ENCODE measurements at regions not wholly inside any gene's neighbourhood (a gene's known extent, or its start where the extent isn't known, plus 50 kb on each side); places are given as distances from the start of the nearest gene placed in this dataset.
A peak's percentile ranks its signal among the peaks of the same experiment; 100 is the strongest.

GRCh38 chr11:15901054-15901453 is 455.3 kb downstream of the SOX6 start (continued):
- TF ChIP-seq, protein P1, sequence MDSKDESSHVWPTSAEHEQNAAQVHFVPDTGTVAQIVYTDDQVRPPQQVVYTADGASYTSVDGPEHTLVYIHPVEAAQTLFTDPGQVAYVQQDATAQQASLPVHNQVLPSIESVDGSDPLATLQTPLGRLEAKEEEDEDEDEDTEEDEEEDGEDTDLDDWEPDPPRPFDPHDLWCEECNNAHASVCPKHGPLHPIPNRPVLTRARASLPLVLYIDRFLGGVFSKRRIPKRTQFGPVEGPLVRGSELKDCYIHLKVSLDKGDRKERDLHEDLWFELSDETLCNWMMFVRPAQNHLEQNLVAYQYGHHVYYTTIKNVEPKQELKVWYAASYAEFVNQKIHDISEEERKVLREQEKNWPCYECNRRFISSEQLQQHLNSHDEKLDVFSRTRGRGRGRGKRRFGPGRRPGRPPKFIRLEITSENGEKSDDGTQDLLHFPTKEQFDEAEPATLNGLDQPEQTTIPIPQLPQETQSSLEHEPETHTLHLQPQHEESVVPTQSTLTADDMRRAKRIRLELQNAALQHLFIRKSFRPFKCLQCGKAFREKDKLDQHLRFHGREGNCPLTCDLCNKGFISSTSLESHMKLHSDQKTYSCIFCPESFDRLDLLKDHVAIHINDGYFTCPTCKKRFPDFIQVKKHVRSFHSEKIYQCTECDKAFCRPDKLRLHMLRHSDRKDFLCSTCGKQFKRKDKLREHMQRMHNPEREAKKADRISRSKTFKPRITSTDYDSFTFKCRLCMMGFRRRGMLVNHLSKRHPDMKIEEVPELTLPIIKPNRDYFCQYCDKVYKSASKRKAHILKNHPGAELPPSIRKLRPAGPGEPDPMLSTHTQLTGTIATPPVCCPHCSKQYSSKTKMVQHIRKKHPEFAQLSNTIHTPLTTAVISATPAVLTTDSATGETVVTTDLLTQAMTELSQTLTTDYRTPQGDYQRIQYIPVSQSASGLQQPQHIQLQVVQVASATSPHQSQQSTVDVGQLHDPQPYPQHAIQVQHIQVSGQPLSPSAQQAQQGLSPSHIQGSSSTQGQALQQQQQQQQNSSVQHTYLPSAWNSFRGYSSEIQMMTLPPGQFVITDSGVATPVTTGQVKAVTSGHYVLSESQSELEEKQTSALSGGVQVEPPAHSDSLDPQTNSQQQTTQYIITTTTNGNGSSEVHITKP (CRISPR knock-in tag; IDR thresholded peaks at IDR 0.05; ENCODE audit: low read depth) = no peak
- TF ChIP-seq KLF16 (CRISPR knock-in tag; IDR thresholded peaks at IDR 0.05) (no peak), MED1 (CRISPR knock-in tag; IDR thresholded peaks at IDR 0.05) (no peak), NR2F1 (CRISPR knock-in tag; IDR thresholded peaks at IDR 0.05) (no peak), ZNF501 (CRISPR knock-in tag; IDR thresholded peaks at IDR 0.05) (0 out of 2 replicates have a peak, but pooled peaks have one; percentile 25), ZNF136 (CRISPR knock-in tag; IDR thresholded peaks at IDR 0.05; ENCODE audit: low read depth) (no peak), FOXK1 (CRISPR knock-in tag; IDR thresholded peaks at IDR 0.05; ENCODE audit: borderline replicate concordance, low read depth) (no peak), ZNF777 (CRISPR knock-in tag; IDR thresholded peaks at IDR 0.05) (no peak), TGIF2 (CRISPR knock-in tag; IDR thresholded peaks at IDR 0.05) (no peak), REPIN1 (CRISPR knock-in tag; IDR thresholded peaks at IDR 0.05; ENCODE audit: borderline replicate concordance, low read depth) (no peak), ZNF160 (CRISPR knock-in tag; IDR thresholded peaks at IDR 0.05) (no peak), PTBP1 (IDR thresholded peaks at IDR 0.05; ENCODE audit: low read depth, low read length, poor library complexity, severe bottlenecking) (no peak), NR0B2 (CRISPR knock-in tag; IDR thresholded peaks at IDR 0.05) (no peak), STAG1 (CRISPR knock-in tag; IDR thresholded peaks at IDR 0.05) (peak; percentile 91)
- TF ChIP-seq, protein P2, sequence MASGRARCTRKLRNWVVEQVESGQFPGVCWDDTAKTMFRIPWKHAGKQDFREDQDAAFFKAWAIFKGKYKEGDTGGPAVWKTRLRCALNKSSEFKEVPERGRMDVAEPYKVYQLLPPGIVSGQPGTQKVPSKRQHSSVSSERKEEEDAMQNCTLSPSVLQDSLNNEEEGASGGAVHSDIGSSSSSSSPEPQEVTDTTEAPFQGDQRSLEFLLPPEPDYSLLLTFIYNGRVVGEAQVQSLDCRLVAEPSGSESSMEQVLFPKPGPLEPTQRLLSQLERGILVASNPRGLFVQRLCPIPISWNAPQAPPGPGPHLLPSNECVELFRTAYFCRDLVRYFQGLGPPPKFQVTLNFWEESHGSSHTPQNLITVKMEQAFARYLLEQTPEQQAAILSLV (CRISPR knock-in tag; IDR thresholded peaks at IDR 0.05; ENCODE audit: borderline replicate concordance) = no peak
- TF ChIP-seq, protein P3, sequence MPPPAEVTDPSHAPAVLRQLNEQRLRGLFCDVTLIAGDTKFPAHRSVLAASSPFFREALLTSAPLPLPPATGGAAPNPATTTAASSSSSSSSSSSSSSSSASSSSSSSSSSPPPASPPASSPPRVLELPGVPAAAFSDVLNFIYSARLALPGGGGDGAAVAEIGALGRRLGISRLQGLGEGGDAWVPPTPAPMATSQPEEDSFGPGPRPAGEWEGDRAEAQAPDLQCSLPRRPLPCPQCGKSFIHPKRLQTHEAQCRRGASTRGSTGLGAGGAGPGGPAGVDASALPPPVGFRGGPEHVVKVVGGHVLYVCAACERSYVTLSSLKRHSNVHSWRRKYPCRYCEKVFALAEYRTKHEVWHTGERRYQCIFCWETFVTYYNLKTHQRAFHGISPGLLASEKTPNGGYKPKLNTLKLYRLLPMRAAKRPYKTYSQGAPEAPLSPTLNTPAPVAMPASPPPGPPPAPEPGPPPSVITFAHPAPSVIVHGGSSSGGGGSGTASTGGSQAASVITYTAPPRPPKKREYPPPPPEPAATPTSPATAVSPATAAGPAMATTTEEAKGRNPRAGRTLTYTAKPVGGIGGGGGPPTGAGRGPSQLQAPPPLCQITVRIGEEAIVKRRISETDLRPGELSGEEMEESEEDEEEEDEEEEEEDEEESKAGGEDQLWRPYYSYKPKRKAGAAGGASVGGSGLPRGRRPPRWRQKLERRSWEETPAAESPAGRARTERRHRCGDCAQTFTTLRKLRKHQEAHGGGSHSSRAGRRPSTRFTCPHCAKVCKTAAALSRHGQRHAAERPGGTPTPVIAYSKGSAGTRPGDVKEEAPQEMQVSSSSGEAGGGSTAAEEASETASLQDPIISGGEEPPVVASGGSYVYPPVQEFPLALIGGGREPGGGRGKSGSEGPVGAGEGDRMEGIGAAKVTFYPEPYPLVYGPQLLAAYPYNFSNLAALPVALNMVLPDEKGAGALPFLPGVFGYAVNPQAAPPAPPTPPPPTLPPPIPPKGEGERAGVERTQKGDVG (CRISPR knock-in tag; IDR thresholded peaks at IDR 0.05; ENCODE audit: borderline replicate concordance) = no peak
